ENCODE measurements at regions not wholly inside any gene's neighbourhood (a gene's known extent, or its start where the extent isn't known, plus 50 kb on each side); places are given as distances from the start of the nearest gene placed in this dataset.
"Not testable (repeated sequence)": the region's sequence is repeated elsewhere in the genome, so short reads cannot be mapped to it uniquely, and the experiment has no call there.

DNA sequence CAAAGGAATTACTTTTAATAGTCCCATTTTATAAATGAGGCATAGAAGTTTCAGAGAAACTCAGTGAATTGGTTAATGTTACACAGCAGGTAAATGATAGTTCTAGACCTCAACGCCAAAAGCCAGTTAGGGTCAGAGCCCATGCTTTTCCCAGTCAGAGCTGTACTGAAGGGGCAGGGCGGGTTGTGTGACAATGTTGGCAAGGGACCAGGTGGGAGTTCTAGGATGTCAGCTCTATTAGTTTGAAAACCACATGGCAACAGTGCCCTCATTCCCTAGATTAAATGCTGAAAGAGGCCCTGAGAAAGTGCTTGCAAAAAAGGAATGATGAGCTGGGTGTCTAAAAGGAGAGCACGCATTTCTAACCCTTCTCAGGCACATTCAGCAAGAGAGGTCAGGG lies 65.4 kb upstream of the EPHB1 start:
- no peak for DNase-seq (ENCODE audit: extremely low spot score)
- ChIA-PET CTCF (interaction anchor here (0.6 kb wide), 1 partner anchor 139 kb away, joined by 3 read pairs; no protein-coding TSS in a partner anchor), POLR2A (no interaction called here)
- no peak for TF ChIP-seq FOXK2 (IDR thresholded peaks at IDR 0.05)
- TF ChIP-seq CTBP1 (IDR thresholded peaks at IDR 0.05; ENCODE audit: borderline replicate concordance) = no peak
- TF ChIP-seq LEF1 (IDR thresholded peaks at IDR 0.05; ENCODE audit: borderline replicate concordance) = no peak
- TF ChIP-seq BHLHE40 (IDR thresholded peaks at IDR 0.05; ENCODE audit: borderline replicate concordance) = no peak
- TF ChIP-seq SUZ12 (IDR thresholded peaks at IDR 0.05) = no peak
- no peak for TF ChIP-seq HDGF (IDR thresholded peaks at IDR 0.05; ENCODE audit: borderline replicate concordance)
- no peak for TF ChIP-seq SP1 (IDR thresholded peaks at IDR 0.05)

DNA sequence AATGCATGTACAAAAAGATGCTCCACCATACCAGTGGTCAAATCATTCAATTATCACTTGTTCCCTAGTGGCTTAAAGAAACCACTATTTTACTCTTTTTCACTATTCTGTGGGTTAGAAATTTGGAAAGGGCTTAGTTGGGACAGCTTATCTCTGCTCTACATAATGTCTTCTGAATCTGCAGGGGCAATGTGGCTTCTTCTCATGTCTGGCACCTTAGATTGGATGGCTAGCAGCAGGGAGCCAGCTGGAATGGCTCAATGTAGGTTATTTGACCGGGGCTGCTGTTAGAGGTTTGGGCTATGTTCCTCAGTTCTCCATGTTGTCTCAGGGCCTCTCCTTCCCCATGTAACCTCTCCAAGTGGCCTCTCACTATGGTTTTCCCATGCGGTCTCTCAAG lies 57.5 kb upstream of the EPHB1 start:
- POLR2A ChIA-PET = no interaction called here
- CTCF ChIA-PET = no interaction called here
- DNase-seq (ENCODE audit: extremely low spot score) = no peak
- TF ChIP-seq, protein P1, sequence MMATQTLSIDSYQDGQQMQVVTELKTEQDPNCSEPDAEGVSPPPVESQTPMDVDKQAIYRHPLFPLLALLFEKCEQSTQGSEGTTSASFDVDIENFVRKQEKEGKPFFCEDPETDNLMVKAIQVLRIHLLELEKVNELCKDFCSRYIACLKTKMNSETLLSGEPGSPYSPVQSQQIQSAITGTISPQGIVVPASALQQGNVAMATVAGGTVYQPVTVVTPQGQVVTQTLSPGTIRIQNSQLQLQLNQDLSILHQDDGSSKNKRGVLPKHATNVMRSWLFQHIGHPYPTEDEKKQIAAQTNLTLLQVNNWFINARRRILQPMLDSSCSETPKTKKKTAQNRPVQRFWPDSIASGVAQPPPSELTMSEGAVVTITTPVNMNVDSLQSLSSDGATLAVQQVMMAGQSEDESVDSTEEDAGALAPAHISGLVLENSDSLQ (IDR thresholded peaks at IDR 0.05) = no peak
- TF ChIP-seq SUZ12 (IDR thresholded peaks at IDR 0.05) = no peak

DNA sequence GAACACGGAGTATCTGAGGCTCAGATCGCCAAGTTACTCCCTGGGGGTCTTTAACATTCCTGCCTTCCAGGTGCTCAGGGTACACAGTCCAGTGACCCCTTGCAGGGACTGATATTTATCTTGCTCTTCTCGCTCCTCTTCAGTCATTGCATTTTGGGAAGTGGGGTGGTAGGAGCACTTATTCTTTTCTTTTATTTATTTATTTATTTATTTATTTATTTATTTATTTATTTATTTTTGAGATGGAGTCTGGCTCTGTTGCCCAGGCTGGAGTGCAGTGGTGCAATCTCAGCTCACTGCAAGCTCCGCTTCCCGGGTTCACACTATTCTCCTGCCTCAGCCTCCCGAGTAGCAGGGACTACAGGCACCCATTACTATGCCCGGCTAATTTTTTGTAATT lies 55.0 kb upstream of the EPHB1 start:
- POLR2A ChIA-PET; CTCF ChIA-PET; DNase-seq (ENCODE audit: extremely low spot score): not testable (repeated sequence)

DNA sequence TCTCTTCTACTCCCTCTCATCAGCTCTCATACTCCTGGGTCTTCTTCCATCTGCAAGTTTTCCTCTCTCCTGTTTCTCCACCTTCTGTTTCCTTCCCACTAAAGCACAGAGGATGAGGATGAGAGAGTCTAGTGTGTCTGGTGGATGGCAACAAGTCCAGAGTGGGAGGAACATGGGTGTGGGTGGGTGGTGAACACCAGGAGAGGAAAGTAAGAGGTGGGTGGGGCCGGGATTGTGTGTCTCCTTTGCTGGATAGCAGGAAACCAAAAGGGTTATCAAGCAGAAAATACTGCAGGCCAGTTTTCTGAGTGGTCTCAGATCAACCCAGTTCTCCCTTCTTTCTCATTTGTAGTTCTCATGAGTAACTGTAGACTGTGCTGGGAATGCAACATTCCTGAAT lies 52.9 kb upstream of the EPHB1 start:
- TF ChIP-seq CTBP1 (IDR thresholded peaks at IDR 0.05; ENCODE audit: borderline replicate concordance) (no peak), SP1 (IDR thresholded peaks at IDR 0.05) (no peak), TARDBP (IDR thresholded peaks at IDR 0.05) (no peak), FOXK2 (IDR thresholded peaks at IDR 0.05) (no peak), SUZ12 (IDR thresholded peaks at IDR 0.05) (no peak), NFRKB (IDR thresholded peaks at IDR 0.05) (no peak), ARNT (IDR thresholded peaks at IDR 0.05) (no peak), LEF1 (IDR thresholded peaks at IDR 0.05; ENCODE audit: borderline replicate concordance) (no peak), BHLHE40 (IDR thresholded peaks at IDR 0.05; ENCODE audit: borderline replicate concordance) (no peak), ZNF384 (IDR thresholded peaks at IDR 0.05) (no peak), ELF4 (IDR thresholded peaks at IDR 0.05) (no peak), HDGF (IDR thresholded peaks at IDR 0.05; ENCODE audit: borderline replicate concordance) (no peak), FOXA1 (IDR thresholded peaks at IDR 0.05) (no peak), L3MBTL2 (conservative IDR thresholded peaks at IDR 0.05) (no peak), FOXM1 (IDR thresholded peaks at IDR 0.05; ENCODE audit: borderline replicate concordance) (no peak)
- TF ChIP-seq, protein P1 (IDR thresholded peaks at IDR 0.05) = no peak
- DNase-seq (ENCODE audit: extremely low spot score) = no peak
- CTCF ChIA-PET = no interaction called here
- POLR2A ChIA-PET = no interaction called here

DNA sequence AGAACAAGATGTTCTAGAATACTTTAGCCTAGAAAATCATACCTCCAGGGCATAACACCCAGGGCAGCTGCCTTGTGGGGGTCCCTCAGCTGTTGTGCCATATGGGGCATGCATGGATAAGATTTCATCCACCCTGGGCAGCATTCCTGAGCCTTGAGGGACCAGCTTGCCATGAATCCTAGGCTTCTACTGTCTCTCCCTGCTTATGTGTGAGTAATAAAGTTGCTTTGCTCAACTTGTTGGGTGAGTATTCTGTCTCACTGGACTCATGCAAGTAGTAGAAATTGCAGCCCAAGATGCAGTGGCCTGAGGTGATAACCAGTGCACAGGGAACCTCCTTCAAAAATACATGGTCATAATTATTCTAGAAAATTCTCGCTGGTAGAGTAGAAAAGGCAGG lies 52.1 kb upstream of the EPHB1 start:
- TF ChIP-seq LEF1 (IDR thresholded peaks at IDR 0.05; ENCODE audit: borderline replicate concordance) (no peak), HDGF (IDR thresholded peaks at IDR 0.05; ENCODE audit: borderline replicate concordance) (no peak), ZNF384 (IDR thresholded peaks at IDR 0.05) (no peak), SUZ12 (IDR thresholded peaks at IDR 0.05) (no peak), FOXA1 (IDR thresholded peaks at IDR 0.05) (no peak), ARNT (IDR thresholded peaks at IDR 0.05) (no peak), BHLHE40 (IDR thresholded peaks at IDR 0.05; ENCODE audit: borderline replicate concordance) (no peak)
- DNase-seq (ENCODE audit: extremely low spot score) = no peak
- ChIA-PET CTCF (no interaction called here), POLR2A (no interaction called here)

Measured in HEK293T (cell line).